ENCODE measurements at regions not wholly inside any gene's neighbourhood (a gene's known extent, or its start where the extent isn't known, plus 50 kb on each side); places are given as distances from the start of the nearest gene placed in this dataset.

- Histone ChIP-seq H3K36me3 (replicated peaks) (no peaks in the 10 kb centered on the region), H3K27me3 (replicated peaks) (no peaks in the 10 kb centered on the region), H3K4me3 (ENCODE audit: low read depth, low read length) (no peak overlapping the region), H3K27ac (no peak overlapping the region)
- DNase-seq, result no peak
- in situ Hi-C loops (cut with HindIII; ENCODE audit: low pct_ligation_motif_present, low sequenced_read_pairs), result no loop called here
- TF ChIP-seq CTCF (IDR thresholded peaks at IDR 0.05; ENCODE audit: low read depth, low read length, missing control alignments), result no peak
Measured at GRCh38 chr7:25520017-25520416, 291.7 kb upstream of the NPVF start.

- no peak overlapping the region for H3K27ac ChIP-seq
- no peaks in the 10 kb centered on the region for H3K27me3 ChIP-seq (replicated peaks)
- no peaks in the 10 kb centered on the region for H3K36me3 ChIP-seq (replicated peaks)
- no peak for DNase-seq
- no peak overlapping the region for H3K4me3 ChIP-seq (ENCODE audit: low read depth, low read length)
- no peak for TF ChIP-seq CTCF (IDR thresholded peaks at IDR 0.05; ENCODE audit: low read depth, low read length, missing control alignments)
- in situ Hi-C loops (cut with HindIII; ENCODE audit: low pct_ligation_motif_present, low sequenced_read_pairs), result no loop called here
Measured at GRCh38 chr7:25520516-25520915, 292.2 kb upstream of the NPVF start.

GRCh38 chr7:25521236-25521635 lies 292.9 kb upstream of the NPVF start:
- in situ Hi-C loops (cut with HindIII; ENCODE audit: low pct_ligation_motif_present, low sequenced_read_pairs), result no loop called here
- no peak overlapping the region for H3K27ac ChIP-seq
- no peak for DNase-seq
- no peak overlapping the region for H3K4me3 ChIP-seq (ENCODE audit: low read depth, low read length)
- no peak for TF ChIP-seq CTCF (IDR thresholded peaks at IDR 0.05; ENCODE audit: low read depth, low read length, missing control alignments)
- H3K36me3 ChIP-seq (replicated peaks), result no peaks in the 10 kb centered on the region
- no peaks in the 10 kb centered on the region for H3K27me3 ChIP-seq (replicated peaks)

DNA sequence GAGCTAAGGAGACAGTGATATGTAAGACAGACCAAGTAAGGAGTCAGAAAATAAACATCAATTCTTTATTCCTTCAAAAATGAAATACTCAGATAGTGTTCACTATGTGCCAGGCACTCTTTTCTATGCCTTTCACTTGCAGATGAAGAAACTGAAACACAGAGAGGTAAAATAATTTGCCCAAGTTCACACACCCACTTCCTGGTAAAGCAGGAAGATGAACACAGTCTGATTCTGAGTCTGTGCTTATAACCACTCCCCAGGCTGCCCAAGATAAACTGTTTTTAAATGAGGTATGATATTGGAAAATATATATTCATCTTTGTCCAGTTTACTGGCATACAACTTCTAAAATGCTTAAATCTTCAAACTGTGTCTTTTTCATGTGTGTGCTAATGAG lies 294.4 kb upstream of the NPVF start:
- no peak for TF ChIP-seq CTCF (IDR thresholded peaks at IDR 0.05; ENCODE audit: low read depth, low read length, missing control alignments)
- Histone ChIP-seq H3K4me3 (ENCODE audit: low read depth, low read length) (no peak overlapping the region), H3K36me3 (replicated peaks) (no peaks in the 10 kb centered on the region), H3K27ac (no peak overlapping the region), H3K27me3 (replicated peaks) (no peaks in the 10 kb centered on the region)
- in situ Hi-C loops (cut with HindIII; ENCODE audit: low pct_ligation_motif_present, low sequenced_read_pairs), result no loop called here
- no peak for DNase-seq

DNA sequence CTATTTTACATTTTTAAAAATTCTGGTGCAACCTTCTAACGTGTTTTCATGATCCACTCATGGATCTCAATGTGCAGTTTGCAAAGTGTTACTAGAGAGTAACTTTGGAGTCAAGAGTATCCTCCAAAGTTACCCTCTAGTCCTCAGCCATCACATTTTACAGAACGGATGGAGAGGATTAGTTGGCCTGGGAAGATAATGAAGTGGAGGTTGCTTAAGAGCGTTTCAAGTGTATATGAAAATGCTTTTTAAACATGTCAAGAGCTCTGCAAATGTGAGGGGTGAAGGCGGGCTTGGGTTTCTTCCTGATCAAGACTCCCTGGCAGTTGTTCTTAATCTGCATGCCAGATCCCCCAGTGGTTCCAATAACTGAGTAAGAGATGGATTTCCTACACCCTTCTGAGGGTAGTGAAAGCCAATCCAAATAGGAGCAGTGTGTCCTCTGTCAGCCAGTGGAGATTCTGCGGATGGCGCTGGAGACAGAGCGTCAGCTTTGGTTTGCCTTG lies 299.4 kb upstream of the NPVF start:
- no peak for DNase-seq
- Histone ChIP-seq H3K27ac (no peak overlapping the region), H3K4me3 (ENCODE audit: low read depth, low read length) (no peak overlapping the region), H3K27me3 (replicated peaks) (no peaks in the 10 kb centered on the region), H3K36me3 (replicated peaks) (no peaks in the 10 kb centered on the region)
- in situ Hi-C loops (cut with HindIII; ENCODE audit: low pct_ligation_motif_present, low sequenced_read_pairs), result no loop called here
- TF ChIP-seq CTCF (IDR thresholded peaks at IDR 0.05; ENCODE audit: low read depth, low read length, missing control alignments), result no peak

GRCh38 chr7:25529320-25529719 lies 301.0 kb upstream of the NPVF start:
- Histone ChIP-seq H3K4me3 (ENCODE audit: low read depth, low read length) (no peak overlapping the region), H3K27ac (no peak overlapping the region)
- in situ Hi-C loops (cut with HindIII; ENCODE audit: low pct_ligation_motif_present, low sequenced_read_pairs), result no loop called here

More at GRCh38 chr7:25529320-25529719, 301.0 kb upstream of the NPVF start:
- no peak for DNase-seq
- Histone ChIP-seq H3K27me3 (replicated peaks) (no peaks in the 10 kb centered on the region), H3K36me3 (replicated peaks) (no peaks in the 10 kb centered on the region)
- no peak for TF ChIP-seq CTCF (IDR thresholded peaks at IDR 0.05; ENCODE audit: low read depth, low read length, missing control alignments)

Data from brain microvascular endothelial cell (primary cell).